GM23248 (cell line): ENCODE measurements at regions not wholly inside any gene's neighbourhood (a gene's known extent, or its start where the extent isn't known, plus 50 kb on each side); places are given as distances from the start of the nearest gene placed in this dataset.
A peak's percentile ranks its signal among the peaks of the same experiment; 100 is the strongest.

Source experiments
- DNase-seq: peaks from one replicate; pipeline ENCODE4 v3.0.0-alpha.2; 2015
- H2AFZ ChIP-seq: fragments of 200-600 bp; sonication (generic); 2 replicates; pipeline ENCODE4 v1.6.1; 2016; ENCODE audit warnings: antibody characterized with exemption
- H3F3A ChIP-seq: fragments of 200-600 bp; sonication (generic); 2 replicates; pipeline ENCODE4 v1.6.1; 2016; ENCODE audit warnings: mild to moderate bottlenecking, antibody characterized with exemption, mixed run types; ENCODE audit not compliant: insufficient read depth
- H3K27ac ChIP-seq: fragments of 200-600 bp; sonication (generic); 2 replicates; pipeline ENCODE4 v1.5.1; 2016; ENCODE audit warnings: mild to moderate bottlenecking
- H3K27me3 ChIP-seq: fragments of 200-600 bp; sonication (generic); replicated peaks from 2 replicates; pipeline ENCODE4 v1.6.1; 2016; ENCODE audit warnings: mild to moderate bottlenecking; ENCODE audit not compliant: insufficient read depth
- H3K36me3 ChIP-seq: fragments of 200-600 bp; sonication (generic); 2 replicates; pipeline ENCODE4 v1.6.1; 2016; ENCODE audit warnings: low read depth, mild to moderate bottlenecking
- H3K4me1 ChIP-seq: fragments of 200-600 bp; sonication (generic); 2 replicates; pipeline ENCODE4 v1.6.1; 2016; ENCODE audit warnings: mild to moderate bottlenecking; ENCODE audit not compliant: insufficient read depth
- H3K4me2 ChIP-seq: fragments of 200-600 bp; sonication (generic); one replicate; pipeline ENCODE4 v1.6.1; 2016; ENCODE audit warnings: mild to moderate bottlenecking; ENCODE audit not compliant: unreplicated experiment
- H3K4me3 ChIP-seq: fragments of 200-600 bp; sonication (generic); 2 replicates; pipeline ENCODE4 v1.5.1; 2016; ENCODE audit warnings: mild to moderate bottlenecking
- H3K79me2 ChIP-seq: fragments of 200-600 bp; sonication (generic); 2 replicates; pipeline ENCODE4 v1.6.1; 2016; ENCODE audit warnings: mild to moderate bottlenecking; ENCODE audit not compliant: insufficient read depth
- H3K9ac ChIP-seq: fragments of 200-600 bp; sonication (generic); 2 replicates; pipeline ENCODE4 v1.6.1; 2016; ENCODE audit warnings: mild to moderate bottlenecking
- H3K9me2 ChIP-seq: fragments of 200-600 bp; sonication (generic); 2 replicates; pipeline ENCODE4 v1.6.1; 2016; ENCODE audit warnings: mixed run types, mild to moderate bottlenecking, moderate library complexity; ENCODE audit not compliant: insufficient read depth
- H3K9me3 ChIP-seq: fragments of 200-600 bp; sonication (generic); one replicate; pipeline ENCODE4 v1.6.1; 2017; ENCODE audit warnings: low read depth
- H4K20me1 ChIP-seq: fragments of 200-600 bp; sonication (generic); 2 replicates; pipeline ENCODE4 v1.6.0; 2016; ENCODE audit not compliant: insufficient read depth
- EZH2 ChIP-seq: fragments of 200-600 bp; sonication (generic); IDR thresholded peaks from 2 replicates; pipeline ENCODE4 v1.6.1; 2018; ENCODE audit warnings: antibody characterized with exemption, mild to moderate bottlenecking; ENCODE audit not compliant: insufficient read depth, poor library complexity, severe bottlenecking
- EZH2phosphoT487 ChIP-seq: fragments of 200-600 bp; sonication (generic); IDR thresholded peaks from 2 replicates; pipeline ENCODE4 v1.6.1; 2018; ENCODE audit warnings: antibody characterized with exemption, moderate library complexity, mild to moderate bottlenecking, low read depth; ENCODE audit not compliant: insufficient read depth
- WGBS, 2 experiments: methylation state at CpG; one replicate each; pipeline ENCODE4 v1.1.6; 2015 to 2017; ENCODE audit warnings: low lambda C conversion rate in 2 of 2, low coverage in 1 of 2; ENCODE audit errors: missing lambda C conversion rate in 2 of 2; 5-methylcytosine and 5-hydroxymethylcytosine counted together
- in situ Hi-C: fragments of 300-500 bp; cut with MboI; formaldehyde crosslinking; loops from 2 replicates; pipeline ENCODE4 v1.15.0; 2020

- Histone ChIP-seq H3K4me3 (no peak overlapping the region), H3K36me3 (no peaks in the 10 kb centered on the region), H2AFZ (no peak overlapping the region), H3K27me3 (peaks cover 17% of the 10 kb centered on the region), H3K9me3 (no peaks in the 10 kb centered on the region), H3K9ac (no peak overlapping the region), H3K4me2 (no peak overlapping the region), H4K20me1 (no peaks in the 10 kb centered on the region), H3K4me1 (no peaks in the 10 kb centered on the region), H3K79me2 (no peaks in the 10 kb centered on the region), H3F3A (no peaks in the 10 kb centered on the region), H3K27ac (no peak overlapping the region), H3K9me2 (no peaks in the 10 kb centered on the region)
- in situ Hi-C loops, result no loop called here
- TF ChIP-seq EZH2 (no peak), EZH2phosphoT487 (no peak)
- DNase-seq, result no peak
These were observed 312.1 kb downstream of the GPAM start for GRCh38 chr10:111871458-111871857.

DNA sequence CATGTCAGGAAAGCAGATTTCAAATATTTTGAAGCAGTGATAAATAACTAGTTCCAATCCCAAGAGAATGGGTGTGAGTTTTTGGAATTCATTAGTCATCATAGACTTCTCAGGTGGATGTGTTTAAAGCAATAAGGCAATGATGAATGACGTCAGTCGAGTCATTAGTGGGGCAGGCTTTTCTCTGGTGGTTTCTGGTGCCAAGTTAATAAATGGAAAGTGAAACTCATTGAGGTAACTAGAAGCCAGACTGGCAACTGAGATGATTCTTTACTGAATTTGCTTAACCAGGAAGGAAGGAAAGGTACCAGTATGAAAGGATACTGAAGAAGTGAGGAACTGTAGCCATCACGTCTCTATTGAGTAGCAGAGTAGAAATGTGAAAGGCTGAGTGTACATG is 311.0 kb downstream of the GPAM start:
- no peaks in the 10 kb centered on the region for H3K9me3 ChIP-seq
- H3K4me2 ChIP-seq, result no peak overlapping the region
- DNase-seq, result peak; percentile 33
- H4K20me1 ChIP-seq, result no peaks in the 10 kb centered on the region
- H3F3A ChIP-seq, result no peaks in the 10 kb centered on the region
- H3K36me3 ChIP-seq, result no peaks in the 10 kb centered on the region
- TF ChIP-seq EZH2 (no peak), EZH2phosphoT487 (no peak)
- no peak overlapping the region for H2AFZ ChIP-seq
- no peak overlapping the region for H3K9ac ChIP-seq
- WGBS, 2 experiments, result 29 to 33% methylated on average over 3 of the region's 3 CpGs
- no peaks in the 10 kb centered on the region for H3K9me2 ChIP-seq
- no peak overlapping the region for H3K4me3 ChIP-seq
- H3K4me1 ChIP-seq, result no peaks in the 10 kb centered on the region
- H3K27ac ChIP-seq, result no peak overlapping the region
- no peaks in the 10 kb centered on the region for H3K79me2 ChIP-seq
- H3K27me3 ChIP-seq, result peaks cover 17% of the 10 kb centered on the region
- in situ Hi-C loops, result no loop called here

DNA sequence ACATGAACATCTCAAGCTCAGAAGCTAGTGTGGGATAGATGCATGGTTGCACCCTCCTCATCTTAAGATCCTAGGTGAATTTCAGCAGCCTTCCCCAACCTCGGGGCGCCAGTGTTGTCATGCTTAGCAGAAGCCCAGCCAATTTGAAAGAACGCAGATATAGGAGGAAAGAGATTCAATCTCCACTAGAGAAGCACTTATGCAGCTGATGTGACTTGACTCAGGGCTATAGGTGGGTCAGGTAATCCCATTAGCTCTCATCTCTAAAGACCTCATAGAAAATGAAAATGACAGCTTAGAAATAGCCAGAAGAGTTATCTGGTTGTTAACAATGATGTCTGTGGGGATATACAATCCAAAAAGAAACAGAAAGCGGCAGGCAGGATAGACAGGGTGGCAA is 310.5 kb downstream of the GPAM start:
- Histone ChIP-seq H3K9me3 (no peaks in the 10 kb centered on the region), H3K27ac (no peak overlapping the region), H3K9ac (no peak overlapping the region), H3K4me2 (no peak overlapping the region), H3K36me3 (no peaks in the 10 kb centered on the region), H3K79me2 (no peaks in the 10 kb centered on the region), H4K20me1 (no peaks in the 10 kb centered on the region), H3K9me2 (no peaks in the 10 kb centered on the region), H2AFZ (no peak overlapping the region), H3F3A (no peaks in the 10 kb centered on the region), H3K4me1 (no peaks in the 10 kb centered on the region), H3K27me3 (peaks cover 22% of the 10 kb centered on the region), H3K4me3 (no peak overlapping the region)
- no peak for DNase-seq
- in situ Hi-C loops, result no loop called here
- TF ChIP-seq EZH2phosphoT487, result no peak
- no peak for TF ChIP-seq EZH2
- WGBS, 2 experiments, result 56 to 66% methylated on average over 4 of the region's 4 CpGs

GRCh38 chr10:111873621-111874135 is 309.9 kb downstream of the GPAM start:
- WGBS, 2 experiments, result 35 to 41% methylated on average over 7 of the region's 7 CpGs
- Histone ChIP-seq H3K27ac (no peak overlapping the region), H3K9me2 (no peaks in the 10 kb centered on the region), H3K27me3 (peaks cover 28% of the 10 kb centered on the region), H4K20me1 (no peaks in the 10 kb centered on the region), H3K9me3 (no peaks in the 10 kb centered on the region), H3K4me3 (no peak overlapping the region), H3K4me1 (no peaks in the 10 kb centered on the region), H3K79me2 (no peaks in the 10 kb centered on the region), H2AFZ (no peak overlapping the region), H3K36me3 (no peaks in the 10 kb centered on the region), H3K9ac (no peak overlapping the region), H3K4me2 (no peak overlapping the region), H3F3A (no peaks in the 10 kb centered on the region)
- DNase-seq, result no peak
- TF ChIP-seq EZH2, result no peak
- TF ChIP-seq EZH2phosphoT487, result no peak
- in situ Hi-C loops, result no loop called here

GRCh38 chr10:111874576-111874975 is 309.0 kb downstream of the GPAM start:
- DNase-seq, result peak; percentile 13
- no peak overlapping the region for H3K4me2 ChIP-seq
- H3K4me3 ChIP-seq, result no peak overlapping the region
- H3K79me2 ChIP-seq, result no peaks in the 10 kb centered on the region
- no peaks in the 10 kb centered on the region for H3K9me2 ChIP-seq
- no peak overlapping the region for H2AFZ ChIP-seq
- no peaks in the 10 kb centered on the region for H3K9me3 ChIP-seq
- no peak overlapping the region for H3K9ac ChIP-seq
- no peaks in the 10 kb centered on the region for H3K4me1 ChIP-seq
- TF ChIP-seq EZH2 (no peak), EZH2phosphoT487 (no peak)
- H3F3A ChIP-seq, result no peaks in the 10 kb centered on the region
- H3K27ac ChIP-seq, result no peak overlapping the region
- peaks cover 26% of the 10 kb centered on the region for H3K27me3 ChIP-seq
- in situ Hi-C loops, result no loop called here
- H3K36me3 ChIP-seq, result no peaks in the 10 kb centered on the region
- 26 to 38% methylated on average over 3 of the region's 3 CpGs for WGBS, 2 experiments
- H4K20me1 ChIP-seq, result no peaks in the 10 kb centered on the region
